ENCODE measurements at regions not wholly inside any gene's neighbourhood (a gene's known extent, or its start where the extent isn't known, plus 50 kb on each side); places are given as distances from the start of the nearest gene placed in this dataset.

DNA sequence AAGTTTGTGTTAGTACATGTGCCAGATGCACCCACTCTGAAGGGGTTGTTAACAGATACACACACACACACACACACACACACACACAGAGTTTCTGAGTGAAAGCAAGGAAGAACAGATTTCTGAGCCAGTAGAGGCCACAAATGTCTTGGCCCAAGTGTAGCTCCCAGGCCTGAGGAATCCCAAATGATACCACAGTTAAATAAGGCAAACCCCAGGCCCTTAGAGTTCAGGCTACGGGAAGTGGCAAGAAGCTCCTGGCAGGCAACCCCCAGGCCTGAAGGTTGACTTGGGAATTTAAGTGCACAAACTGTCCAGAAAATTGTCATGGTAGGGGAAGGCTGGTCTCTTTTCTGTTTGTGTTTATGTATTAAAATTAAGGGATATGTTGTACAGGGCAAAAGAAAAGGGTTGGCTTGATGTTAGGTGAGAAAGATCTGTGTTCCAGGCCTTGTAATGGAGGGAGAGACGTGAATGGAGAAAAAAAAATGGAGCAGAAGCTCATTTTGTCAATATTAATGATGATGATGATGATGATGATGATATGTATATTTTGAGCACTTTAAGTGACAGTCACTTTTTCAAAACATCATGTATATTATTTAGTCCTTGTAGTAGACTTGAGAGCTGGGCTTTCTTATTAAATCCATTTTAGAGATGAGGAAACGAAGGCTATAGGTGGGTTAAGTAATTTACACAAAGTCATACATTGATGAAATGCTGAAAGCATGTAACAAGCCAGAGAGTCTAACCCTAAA is 317.0 kb upstream of the JAG1 start:
- no peak for DNase-seq (ENCODE audit: low spot score)

DNA sequence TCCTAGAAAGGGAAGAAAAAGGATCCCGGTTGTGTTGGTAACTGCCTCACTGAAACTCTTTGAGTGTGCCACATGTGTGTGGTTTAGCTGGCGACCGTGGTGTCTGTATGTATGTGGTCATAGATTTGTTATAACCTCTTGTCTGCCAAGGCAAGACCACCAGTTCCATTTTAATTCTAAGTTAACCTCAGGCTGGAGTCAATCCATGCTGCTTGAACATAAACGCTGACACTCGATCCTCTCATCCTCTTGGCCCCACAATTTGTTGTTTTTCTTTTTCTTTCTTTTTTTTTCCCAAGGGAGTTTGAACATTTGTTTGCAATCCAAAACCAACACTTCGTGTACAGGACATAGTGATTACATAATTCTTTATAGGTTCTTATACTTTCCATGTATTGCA is 318.9 kb upstream of the JAG1 start:
- no peak for DNase-seq (ENCODE audit: low spot score)

DNA sequence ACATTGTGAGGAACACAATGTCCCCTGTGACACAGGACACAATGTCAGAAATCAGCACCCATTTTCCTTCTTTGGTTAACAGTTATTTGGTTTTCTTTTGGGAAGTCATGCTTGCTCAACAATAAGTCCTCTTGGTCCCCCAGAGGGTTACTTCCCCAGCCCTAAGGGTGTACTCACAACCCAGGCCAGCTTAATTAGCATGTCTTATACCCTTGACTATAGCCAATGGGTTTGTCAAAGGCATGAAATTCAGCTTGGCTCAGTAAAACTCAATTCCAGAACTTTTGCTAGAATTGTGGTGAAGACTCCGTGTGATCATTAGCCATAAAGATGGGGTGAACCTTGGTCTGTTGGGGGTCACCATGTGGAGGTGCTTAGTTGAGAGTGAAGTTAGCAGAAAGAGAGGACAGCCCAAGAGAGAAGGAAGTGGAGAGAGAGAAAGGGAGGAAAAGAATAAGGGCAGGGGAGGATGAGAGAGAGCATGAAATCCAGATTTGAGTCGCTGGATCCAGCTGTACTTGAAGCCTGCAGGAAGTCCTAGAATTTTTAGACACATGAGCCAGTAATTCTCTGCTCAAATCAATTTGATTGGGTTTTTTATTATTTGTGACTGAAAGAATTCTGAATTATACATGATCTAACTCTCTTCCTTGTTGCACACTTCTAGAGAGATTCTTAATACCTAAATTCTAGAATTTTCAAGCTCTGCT is 321.3 kb upstream of the JAG1 start:
- no peak for DNase-seq (ENCODE audit: low spot score)

DNA sequence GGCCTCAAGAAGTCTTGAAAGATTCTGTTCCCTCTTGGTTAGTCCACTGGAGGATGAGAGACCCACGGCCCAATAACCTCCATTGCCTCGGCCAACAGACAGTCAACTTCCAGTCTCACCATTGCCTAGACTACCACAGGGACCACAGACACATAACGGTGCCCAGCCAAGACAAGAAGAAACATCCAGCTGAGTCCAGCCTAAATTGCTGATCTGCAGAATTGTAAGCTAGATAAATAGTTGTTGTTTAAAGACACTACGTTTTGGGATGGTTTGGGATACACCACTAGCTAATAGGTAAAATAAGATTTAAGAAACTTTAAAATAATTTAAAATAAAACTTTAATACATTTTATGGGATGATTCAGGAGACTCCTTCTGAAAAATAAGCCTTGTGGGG is 324.7 kb upstream of the JAG1 start:
- no peak for DNase-seq (ENCODE audit: low spot score)

DNA sequence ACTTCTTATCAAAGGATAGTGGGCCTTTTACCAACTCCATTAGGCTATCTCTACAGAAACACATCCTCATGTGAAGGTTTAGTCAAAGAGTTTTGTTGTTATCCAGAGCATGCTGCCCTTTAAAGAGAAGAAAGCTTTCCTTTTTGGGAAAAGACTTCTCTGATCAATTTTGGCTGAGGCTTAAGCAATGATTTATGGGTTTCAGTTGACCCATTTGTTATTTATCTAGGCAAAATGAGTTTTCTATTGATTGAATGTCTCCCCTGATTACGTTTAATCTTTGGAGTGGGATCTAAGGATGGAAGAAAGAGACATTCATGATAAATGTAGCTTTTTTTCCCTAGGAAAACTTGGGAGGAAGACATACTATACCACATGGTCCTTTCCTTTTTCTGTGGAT is 326.6 kb upstream of the JAG1 start:
- DNase-seq (ENCODE audit: low spot score) = no peak

DNA sequence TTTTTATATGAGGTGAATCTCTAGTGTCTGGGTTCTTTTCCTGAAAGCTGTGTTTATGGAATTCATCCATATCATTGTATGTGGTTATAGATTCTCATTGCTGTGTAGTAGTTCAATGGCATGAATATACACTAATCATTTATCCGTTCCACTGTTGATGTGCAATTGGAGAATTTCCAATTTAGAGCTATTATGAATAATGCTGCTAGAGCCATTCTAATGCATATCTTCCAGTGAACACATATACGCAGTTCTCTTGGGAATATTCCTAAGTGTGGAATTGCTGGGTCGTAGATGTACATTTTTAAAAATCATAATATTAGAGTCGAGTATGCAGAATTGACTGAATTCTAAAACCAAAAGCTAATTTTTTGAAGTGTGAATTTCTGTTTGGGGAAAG is 327.5 kb upstream of the JAG1 start:
- no peak for DNase-seq (ENCODE audit: low spot score)

DNA sequence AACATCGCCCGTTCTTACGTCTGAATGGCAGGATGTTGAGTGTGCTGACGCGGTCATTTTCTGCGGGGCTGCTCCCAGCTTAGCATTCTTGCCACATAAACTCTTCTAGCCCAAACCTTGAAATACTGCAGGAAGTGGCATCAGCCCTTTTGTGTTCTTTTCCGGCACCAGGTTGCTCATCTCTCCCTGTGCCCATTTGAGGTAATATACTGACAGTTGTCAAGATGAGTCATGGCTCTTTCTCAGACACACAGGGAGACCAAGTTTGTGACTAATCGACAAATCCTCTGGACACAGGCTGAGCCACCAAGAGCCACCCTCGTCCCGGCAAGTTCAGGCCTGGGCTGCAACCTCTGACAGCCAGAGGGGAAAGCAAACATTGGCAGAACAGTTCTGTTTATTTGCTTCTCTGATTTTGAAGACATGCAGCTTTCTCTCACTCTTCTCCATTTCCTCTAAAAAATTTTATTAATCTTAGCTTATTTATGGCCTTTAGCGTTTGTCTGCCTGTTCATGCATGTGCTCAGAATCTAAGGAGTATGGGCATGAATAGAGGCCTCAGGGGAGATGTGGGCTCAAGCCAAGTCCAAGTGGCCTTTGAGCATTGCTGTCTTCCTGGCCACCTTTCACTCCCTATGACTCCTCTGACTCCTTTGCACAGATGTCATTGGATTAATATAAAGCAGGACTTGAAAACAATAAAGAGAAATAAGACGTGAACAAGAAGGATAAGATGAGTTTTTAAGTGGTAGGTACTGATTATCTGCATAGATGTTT is 328.2 kb upstream of the JAG1 start:
- DNase-seq (ENCODE audit: low spot score) = no peak

DNA sequence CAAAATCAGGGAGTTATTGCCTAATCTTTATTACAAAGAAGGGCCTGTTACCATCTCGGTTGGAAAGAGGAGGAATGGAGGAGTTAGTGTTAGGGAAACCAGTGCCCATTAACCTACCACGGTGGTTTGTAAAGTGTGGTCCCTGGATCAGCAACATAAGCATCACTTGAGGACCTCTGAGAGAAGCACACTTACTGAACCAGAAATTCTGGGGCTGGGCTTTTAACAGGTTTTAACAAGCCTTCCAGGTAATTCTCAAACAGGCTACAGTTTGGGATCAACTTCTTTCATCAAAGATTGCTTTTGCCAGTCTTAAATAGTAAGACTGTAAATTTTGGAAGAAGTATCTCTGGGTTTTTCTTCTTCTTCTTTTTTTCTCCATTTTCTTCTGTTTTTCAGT is 329.5 kb upstream of the JAG1 start:
- no peak for DNase-seq (ENCODE audit: low spot score)

DNA sequence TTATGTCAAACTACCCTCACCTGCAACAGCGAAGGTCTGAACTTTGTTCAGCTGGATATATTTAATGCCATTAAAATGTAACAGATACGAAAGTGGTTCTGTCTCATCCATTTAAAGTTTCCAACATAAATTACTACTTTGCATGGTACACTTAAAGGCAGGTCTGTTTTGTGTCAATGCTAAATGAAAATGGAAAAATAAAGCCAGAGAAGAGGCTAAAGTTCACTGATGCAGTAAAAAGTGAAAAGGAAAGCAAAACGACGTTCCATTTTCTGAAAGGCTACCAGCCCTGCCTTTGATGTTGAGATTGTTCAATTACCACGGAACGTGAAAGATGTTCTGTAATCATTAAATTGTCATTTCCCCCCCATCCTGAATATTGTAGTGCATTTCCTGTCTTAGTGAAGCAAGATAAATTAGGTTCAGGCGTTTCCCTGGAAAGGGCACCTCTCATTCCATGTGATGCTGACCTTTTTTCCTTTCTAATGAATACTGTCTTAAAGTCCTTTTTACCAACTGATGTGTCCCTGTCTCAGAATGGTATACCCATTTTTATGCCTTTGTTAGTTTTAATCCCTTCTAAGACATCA is 334.7 kb upstream of the JAG1 start:
- no peak for DNase-seq (ENCODE audit: low spot score)

DNA sequence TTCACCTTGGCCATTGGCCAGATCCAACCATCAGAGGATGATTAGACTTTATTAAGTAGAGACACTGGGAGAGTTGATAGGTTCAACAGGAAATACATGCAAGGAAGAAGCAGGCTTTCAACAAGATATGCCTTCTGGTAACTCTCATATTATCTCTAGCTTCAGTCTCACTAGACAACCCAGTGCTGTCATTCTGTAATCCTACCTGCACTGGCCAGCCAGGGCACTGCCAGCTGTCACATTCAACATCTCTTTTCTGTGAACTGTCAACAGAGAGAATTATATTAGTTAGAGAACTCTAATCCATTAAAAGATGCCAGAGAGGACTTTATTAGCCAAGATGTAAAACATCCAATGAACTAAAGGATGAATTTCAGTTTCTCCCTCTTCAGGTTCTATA is 337.9 kb upstream of the JAG1 start:
- DNase-seq (ENCODE audit: low spot score) = no peak

DNA sequence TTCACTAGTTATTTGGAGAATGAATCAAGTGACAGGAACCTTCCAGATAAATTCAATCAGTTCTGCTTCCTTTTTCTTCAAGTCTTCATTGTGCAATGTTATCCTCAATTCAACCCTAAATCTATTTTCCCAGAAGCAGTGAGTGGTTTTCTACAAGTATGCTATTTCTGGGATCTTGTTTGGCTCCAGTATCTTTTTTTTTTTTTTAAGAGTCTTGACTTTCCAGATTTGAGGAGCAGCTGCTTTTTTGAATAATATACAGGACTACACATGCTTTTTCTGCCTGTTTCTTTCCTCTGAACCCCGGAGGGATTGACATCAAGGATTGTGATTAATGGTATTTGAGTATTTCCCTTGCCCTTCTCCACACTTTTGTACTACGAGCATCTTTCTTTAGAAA is 339.2 kb upstream of the JAG1 start:
- DNase-seq (ENCODE audit: low spot score) = no peak

DNA sequence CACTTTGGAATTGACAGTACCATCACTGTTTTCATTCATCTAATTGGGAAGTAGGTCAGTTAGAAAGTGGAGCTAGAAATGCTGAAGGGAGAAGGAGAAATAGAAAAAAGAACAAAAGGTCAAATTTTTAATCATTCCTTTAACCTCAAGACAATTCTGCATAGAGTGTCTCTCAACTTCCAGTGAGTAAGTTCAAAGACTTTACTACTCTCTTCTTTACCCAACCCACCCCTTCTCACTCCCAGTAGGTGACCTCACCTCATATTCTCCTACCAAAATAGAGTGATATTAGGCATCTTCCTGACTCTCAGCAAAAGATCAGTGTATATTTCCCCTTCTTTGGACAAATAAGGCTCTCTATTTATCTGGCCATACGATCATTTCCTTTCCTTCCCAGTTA is 340.0 kb upstream of the JAG1 start:
- DNase-seq (ENCODE audit: low spot score) = no peak

DNA sequence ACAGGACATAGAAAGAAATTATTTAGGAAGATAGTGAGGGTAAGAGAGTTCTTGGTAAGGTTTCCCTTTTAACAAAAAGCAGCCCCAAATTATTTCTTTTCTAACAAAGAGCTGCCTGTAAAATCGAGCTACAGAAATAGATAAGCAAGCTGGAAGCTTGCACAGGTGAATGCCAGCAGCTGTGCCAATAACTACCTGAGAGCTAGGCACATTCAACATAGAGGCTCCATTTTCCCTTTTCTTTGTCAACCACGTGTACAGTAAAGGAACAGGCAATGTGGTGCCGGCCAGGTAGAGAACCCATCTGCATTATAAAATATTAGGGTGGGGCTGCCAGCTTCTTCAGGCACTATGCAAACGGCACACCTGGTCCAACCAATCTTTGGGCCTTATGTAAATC is 341.6 kb upstream of the JAG1 start:
- no peak for DNase-seq (ENCODE audit: low spot score)

DNA sequence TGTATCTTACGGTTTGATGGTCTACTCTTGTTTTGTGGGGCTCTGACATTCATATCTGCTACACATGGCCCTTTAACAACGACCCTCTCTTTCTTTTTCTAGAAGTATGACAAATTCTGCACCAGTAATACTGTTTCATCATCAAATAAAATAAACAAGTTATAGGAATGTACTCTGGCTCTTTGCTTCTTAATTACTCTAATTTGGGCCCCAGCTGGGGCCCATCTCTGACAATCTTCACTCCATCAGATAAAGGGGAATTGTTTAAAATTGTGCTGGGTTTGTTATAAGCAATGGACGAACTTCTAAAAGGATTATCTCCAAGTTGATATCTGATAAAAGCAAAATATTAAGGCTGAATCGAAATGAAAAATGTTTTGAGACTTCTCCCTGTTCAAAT is 343.6 kb upstream of the JAG1 start:
- DNase-seq (ENCODE audit: low spot score) = no peak

DNA sequence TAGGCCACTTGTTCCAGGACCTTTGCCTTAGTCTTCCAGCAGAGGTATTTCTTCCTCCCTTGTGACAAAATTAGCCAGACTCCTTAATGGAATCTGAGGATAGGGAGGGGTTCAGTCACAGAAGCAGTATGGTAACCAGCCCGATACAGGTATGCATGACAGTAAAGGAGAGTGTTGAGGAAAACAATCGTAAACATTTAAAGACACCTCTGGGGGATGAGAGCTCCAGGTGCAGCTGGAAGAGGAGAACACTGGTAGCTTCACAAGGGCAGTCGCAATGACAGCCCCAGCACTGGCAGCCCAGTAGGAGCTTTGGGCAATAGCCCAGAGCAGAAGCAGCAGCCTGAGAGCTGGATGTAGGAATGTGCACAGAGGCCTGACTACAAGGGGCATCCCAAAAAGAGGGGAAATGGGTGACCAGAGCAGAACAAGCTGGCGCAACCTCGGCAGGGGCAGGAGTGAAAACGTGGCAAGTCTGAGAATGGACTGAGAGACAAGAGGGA is 344.9 kb upstream of the JAG1 start:
- DNase-seq (ENCODE audit: low spot score) = no peak

DNA sequence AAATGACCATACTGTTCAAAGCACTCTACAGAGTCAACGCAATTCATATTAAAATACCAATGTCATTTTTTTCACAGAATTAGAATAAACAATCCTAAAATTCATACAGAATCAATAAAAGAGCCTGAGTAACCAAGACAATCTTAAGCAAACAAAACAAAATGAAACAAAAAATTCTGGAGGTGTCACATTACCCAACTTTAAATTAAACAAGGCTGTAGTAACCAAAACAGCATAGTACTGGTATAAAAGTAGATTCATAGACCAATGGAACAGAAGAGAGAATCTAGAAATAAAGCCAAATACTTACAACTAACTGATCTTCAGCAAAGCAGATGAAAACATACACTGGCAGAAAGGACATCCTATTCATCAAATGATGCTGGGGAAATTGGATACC is 346.9 kb upstream of the JAG1 start:
- no peak for DNase-seq (ENCODE audit: low spot score)

DNA sequence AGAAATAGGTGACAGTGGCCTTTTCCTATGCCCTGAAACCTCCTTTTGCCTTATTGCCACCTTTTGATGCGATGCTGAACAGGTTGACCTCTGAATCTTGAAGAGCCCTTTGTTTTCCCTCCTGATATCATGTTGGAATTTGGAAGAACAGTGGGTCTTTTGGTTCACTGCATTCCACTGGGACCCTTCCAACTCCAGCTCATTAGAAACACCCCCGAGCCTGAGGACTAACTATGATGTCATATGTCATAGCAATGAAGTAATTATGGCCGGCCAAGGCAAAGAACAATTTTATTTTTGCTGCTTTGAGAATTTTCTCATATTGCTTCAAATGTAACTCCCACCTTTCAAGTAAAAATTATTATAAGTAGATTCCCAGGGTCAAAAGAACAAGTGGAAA is 353.4 kb upstream of the JAG1 start:
- DNase-seq (ENCODE audit: low spot score) = no peak

DNA sequence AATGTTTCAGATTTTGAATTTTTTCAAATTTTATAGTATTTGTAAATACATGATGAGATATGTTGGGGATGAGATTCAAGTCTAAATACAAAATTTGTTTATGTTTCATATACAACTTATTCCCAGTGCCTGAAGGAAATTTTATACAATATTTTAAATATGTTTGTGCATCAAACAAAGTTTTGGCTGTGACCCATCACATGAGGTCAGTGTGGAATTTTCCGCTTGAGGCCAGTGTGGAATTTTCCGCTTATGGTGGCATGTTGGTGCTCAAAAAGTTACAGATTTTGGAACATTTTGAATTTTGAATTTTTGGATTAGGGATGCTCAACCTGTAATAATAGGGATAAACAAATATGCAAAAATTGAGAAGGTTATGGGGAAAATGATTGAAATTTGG is 356.6 kb upstream of the JAG1 start:
- no peak for DNase-seq (ENCODE audit: low spot score)

DNA sequence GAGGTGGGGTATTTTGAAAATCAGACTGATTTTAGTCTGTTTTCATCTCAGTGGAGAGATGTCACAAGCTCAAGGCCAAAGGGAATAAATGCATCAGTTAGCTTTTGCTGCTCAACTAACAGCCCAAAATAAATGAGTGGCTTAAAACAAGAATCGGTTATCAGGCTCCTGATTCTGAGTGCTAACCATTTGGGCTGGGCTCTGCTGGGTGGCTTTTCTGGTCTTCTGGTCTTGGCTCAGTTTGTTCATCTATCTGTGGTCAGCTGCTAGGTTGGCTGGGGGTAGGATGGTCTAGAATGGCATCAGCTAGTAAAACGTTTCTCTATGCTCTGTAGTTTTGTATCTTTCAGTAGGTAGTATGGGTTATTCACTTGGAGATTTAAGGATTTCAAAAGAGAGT is 357.5 kb upstream of the JAG1 start:
- no peak for DNase-seq (ENCODE audit: low spot score)

DNA sequence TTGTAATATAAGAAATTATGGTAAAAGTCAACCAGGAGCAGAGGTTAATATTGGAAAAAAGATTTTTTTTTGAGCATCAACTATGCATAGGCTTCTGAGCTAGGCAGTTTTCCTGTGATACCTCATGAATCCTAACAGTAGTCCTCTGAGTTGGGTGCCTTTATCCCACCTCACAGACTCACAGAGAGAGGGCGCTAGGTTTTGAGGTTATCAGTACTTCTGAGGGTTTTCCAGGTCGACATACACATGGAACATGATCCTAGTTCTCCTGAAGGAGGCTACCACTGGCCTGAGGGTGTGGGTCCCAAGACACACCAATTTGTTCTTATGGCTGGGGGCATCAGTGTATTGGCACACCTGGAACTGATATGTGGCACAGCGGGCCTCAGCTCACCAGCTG is 358.8 kb upstream of the JAG1 start:
- no peak for DNase-seq (ENCODE audit: low spot score)

DNA sequence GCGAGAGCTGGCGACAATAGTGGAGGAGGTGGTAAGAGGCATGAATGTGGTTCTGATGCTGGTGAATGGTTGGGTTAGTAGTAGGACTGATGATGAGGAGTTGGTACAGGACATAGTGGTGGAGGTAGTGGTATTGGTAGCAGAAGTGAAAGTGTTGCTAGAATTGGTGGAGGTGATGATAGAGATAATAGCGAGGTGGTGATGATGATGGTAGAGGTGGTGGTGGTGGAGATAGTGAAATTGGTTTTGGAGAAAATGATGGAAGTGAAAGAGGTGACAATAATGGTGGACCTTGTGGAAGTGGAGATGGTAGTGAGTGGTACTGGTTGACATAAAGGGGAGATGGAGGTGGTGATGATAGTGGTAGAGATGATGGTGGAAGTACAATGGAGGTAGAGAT is 360.2 kb upstream of the JAG1 start:
- no peak for DNase-seq (ENCODE audit: low spot score)

DNA sequence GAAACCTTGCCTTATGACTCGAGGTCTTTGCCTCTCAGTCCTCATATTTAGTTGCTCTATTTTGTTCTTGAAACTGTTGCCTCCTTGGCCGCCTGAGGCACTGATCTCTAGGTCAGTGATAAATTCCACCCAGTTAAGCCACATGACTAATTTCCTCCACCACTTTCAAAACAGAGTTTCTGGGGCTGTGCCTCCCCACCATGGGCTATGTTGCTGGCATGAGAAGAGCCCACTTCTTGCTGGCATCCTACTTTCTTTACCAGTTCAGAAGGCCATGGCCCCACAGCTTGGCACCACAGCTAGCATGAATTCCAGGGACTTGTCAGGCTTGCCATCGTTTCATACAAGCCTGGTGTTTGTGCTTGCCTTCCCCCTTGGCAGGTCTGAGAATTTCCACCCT is 361.4 kb upstream of the JAG1 start:
- no peak for DNase-seq (ENCODE audit: low spot score)

DNA sequence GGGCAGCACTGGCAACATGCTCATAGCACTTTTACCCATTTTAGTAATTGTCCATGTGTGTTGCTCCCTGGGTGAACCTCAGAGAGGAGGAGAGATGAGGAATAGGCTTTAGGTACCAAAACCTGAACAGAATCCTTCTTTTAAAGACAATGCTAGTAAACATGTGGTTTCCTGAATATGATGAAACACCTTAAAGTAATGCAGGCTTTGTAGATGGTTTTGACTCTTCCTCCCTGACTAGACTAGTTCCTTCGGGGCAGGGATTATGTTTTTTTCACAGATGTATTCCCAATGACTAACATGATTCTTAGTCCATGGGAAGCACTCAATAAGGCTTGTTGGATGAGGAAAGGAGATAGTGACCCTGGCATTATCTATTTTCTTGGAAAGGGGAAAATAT is 367.6 kb upstream of the JAG1 start:
- no peak for DNase-seq (ENCODE audit: low spot score)

All from HuH-7 (cell line).